OCI-LY3 (cell line): ENCODE measurements at regions not wholly inside any gene's neighbourhood (a gene's known extent, or its start where the extent isn't known, plus 50 kb on each side); places are given as distances from the start of the nearest gene placed in this dataset.

Source experiments
- H2AFZ ChIP-seq: fragments of 200-600, 300-600 bp; shearing (Covaris generic); 2 replicates; pipeline ENCODE4 v1.6.0; 2014; ENCODE audit warnings: antibody characterized with exemption, low read depth, low read length
- H3K27ac ChIP-seq: fragments of 200-600, 300-600 bp; sonication (generic); 2 replicates; pipeline ENCODE4 v1.5.1; 2014; ENCODE audit warnings: mild to moderate bottlenecking, low read length, moderate library complexity, mixed read lengths
- H3K27me3 ChIP-seq: fragments of 200-600, 300-600 bp; sonication (generic); 2 replicates; pipeline ENCODE4 v1.6.1; 2014; ENCODE audit warnings: low read depth, low read length, mixed read lengths
- H3K36me3 ChIP-seq: fragments of 200-600, 300-600 bp; sonication (generic); replicated peaks from 2 replicates; pipeline ENCODE3; 2014; ENCODE audit warnings: low read depth, low read length, mixed read lengths
- H3K4me1 ChIP-seq: fragments of 300-600, 200-600 bp; sonication (generic); 2 replicates; pipeline ENCODE4 v1.6.1; 2014; ENCODE audit warnings: low read length, mixed read lengths
- H3K4me2 ChIP-seq: fragments of 200-600, 300-600 bp; sonication (generic); 2 replicates; pipeline ENCODE4 v1.6.1; 2014; ENCODE audit warnings: low read length, mixed read lengths
- H3K4me3 ChIP-seq: fragments of 300-600, 200-600 bp; sonication (generic); 2 replicates; pipeline ENCODE4 v1.5.1; 2014; ENCODE audit warnings: antibody characterized with exemption, mild to moderate bottlenecking, low read length, moderate library complexity
- H3K79me2 ChIP-seq: fragments of 300-600, 200-600 bp; shearing (Covaris generic); 2 replicates; pipeline ENCODE4 v1.6.1; 2014; ENCODE audit warnings: mild to moderate bottlenecking, low read length, mixed read lengths
- H3K9ac ChIP-seq: fragments of 300-600, 200-600 bp; shearing (Covaris generic); 2 replicates; pipeline ENCODE4 v1.6.0; 2014; ENCODE audit warnings: mild to moderate bottlenecking, low read length, moderate library complexity
- H3K9me3 ChIP-seq: fragments of 200-600, 300-600 bp; shearing (Covaris generic); 2 replicates; pipeline ENCODE4 v1.6.1; 2014; ENCODE audit warnings: low read length, mixed read lengths; ENCODE audit not compliant: insufficient read depth
- H4K20me1 ChIP-seq: fragments of 200-600, 300-600 bp; sonication (generic); 2 replicates; pipeline ENCODE4 v1.6.1; 2016; ENCODE audit warnings: low read length, mixed read lengths; ENCODE audit not compliant: insufficient read depth
- EZH2phosphoT487 ChIP-seq: fragments of 200-600 bp; shearing (Covaris generic); IDR thresholded peaks from 2 replicates; pipeline ENCODE4 v1.6.1; 2018; ENCODE audit warnings: antibody characterized with exemption, mixed run types, low read depth
- TF ChIP-seq, protein P1 (sequence below): fragments of 200-600, 300-600 bp; sonication (generic); IDR thresholded peaks from 2 replicates; pipeline ENCODE4 v1.5.1; 2014; ENCODE audit warnings: antibody characterized with exemption, low read length, low read depth

DNA sequence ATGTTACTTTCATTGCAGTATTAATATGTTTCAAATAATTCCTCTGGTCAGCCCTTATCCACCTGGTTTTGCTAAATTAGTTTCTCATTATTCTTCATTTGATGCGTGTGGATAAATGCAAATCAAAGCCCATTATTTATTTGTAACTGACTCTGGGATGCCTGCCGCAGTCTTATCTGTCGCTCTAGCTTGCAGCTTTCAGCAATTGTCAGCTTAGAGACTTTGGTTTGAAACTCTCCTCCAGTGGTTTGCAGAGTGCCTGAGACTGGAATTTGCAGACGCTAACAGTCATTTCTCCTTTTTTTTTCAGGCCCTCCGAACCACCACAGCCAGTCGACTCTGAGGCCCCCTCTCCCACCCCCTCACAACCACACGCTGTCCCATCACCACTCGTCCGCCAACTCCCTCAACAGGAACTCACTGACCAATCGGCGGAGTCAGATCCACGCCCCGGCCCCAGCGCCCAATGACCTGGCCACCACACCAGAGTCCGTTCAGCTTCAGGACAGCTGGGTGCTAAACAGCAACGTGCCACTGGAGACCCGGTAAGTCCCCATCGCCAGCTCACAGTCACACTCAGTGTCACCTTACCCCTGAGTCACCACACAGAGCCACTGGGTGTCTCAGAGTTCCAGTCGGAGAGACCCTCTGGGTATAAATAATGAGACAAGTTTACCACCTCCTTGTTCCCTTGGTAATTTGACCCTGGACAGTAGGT lies 339.0 kb upstream of the WWC1 start:
- Histone ChIP-seq H3K4me1 (no peaks in the 10 kb centered on the region), H3K36me3 (no peaks in the 10 kb centered on the region), H3K4me2 (no peak overlapping the region), H3K79me2 (no peaks in the 10 kb centered on the region), H3K27me3 (peaks cover 32% of the 10 kb centered on the region), H3K27ac (no peak overlapping the region), H3K4me3 (no peak overlapping the region), H3K9ac (no peak overlapping the region), H4K20me1 (no peaks in the 10 kb centered on the region), H2AFZ (no peak overlapping the region), H3K9me3 (no peaks in the 10 kb centered on the region)
- no peak for TF ChIP-seq EZH2phosphoT487

GRCh38 chr5:167953151-167953798 lies 338.2 kb upstream of the WWC1 start:
- H3K27me3 ChIP-seq = peaks cover 26% of the 10 kb centered on the region
- no peak overlapping the region for H3K4me3 ChIP-seq

GRCh38 chr5:167961731-167962130 lies 329.7 kb upstream of the WWC1 start:
- no peak overlapping the region for H3K9ac ChIP-seq
- TF ChIP-seq, protein P1, sequence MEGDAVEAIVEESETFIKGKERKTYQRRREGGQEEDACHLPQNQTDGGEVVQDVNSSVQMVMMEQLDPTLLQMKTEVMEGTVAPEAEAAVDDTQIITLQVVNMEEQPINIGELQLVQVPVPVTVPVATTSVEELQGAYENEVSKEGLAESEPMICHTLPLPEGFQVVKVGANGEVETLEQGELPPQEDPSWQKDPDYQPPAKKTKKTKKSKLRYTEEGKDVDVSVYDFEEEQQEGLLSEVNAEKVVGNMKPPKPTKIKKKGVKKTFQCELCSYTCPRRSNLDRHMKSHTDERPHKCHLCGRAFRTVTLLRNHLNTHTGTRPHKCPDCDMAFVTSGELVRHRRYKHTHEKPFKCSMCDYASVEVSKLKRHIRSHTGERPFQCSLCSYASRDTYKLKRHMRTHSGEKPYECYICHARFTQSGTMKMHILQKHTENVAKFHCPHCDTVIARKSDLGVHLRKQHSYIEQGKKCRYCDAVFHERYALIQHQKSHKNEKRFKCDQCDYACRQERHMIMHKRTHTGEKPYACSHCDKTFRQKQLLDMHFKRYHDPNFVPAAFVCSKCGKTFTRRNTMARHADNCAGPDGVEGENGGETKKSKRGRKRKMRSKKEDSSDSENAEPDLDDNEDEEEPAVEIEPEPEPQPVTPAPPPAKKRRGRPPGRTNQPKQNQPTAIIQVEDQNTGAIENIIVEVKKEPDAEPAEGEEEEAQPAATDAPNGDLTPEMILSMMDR = no peak
- TF ChIP-seq EZH2phosphoT487 = no peak

More at GRCh38 chr5:167953151-167953798, 338.2 kb upstream of the WWC1 start:
- no peak overlapping the region for H2AFZ ChIP-seq
- H3K9ac ChIP-seq = no peak overlapping the region
- no peak overlapping the region for H3K4me2 ChIP-seq
- no peak for TF ChIP-seq EZH2phosphoT487
- TF ChIP-seq, protein P1 = no peak
- H4K20me1 ChIP-seq = no peaks in the 10 kb centered on the region
- H3K9me3 ChIP-seq = no peaks in the 10 kb centered on the region
- no peaks in the 10 kb centered on the region for H3K36me3 ChIP-seq
- H3K79me2 ChIP-seq = no peaks in the 10 kb centered on the region
- H3K27ac ChIP-seq = no peak overlapping the region
- H3K4me1 ChIP-seq = no peaks in the 10 kb centered on the region

GRCh38 chr5:167964529-167964928 lies 326.9 kb upstream of the WWC1 start:
- TF ChIP-seq, protein P1 = no peak
- TF ChIP-seq EZH2phosphoT487 = no peak
- Histone ChIP-seq H3K27ac (no peak overlapping the region), H3K9me3 (no peaks in the 10 kb centered on the region), H3K4me1 (no peaks in the 10 kb centered on the region), H3K79me2 (no peaks in the 10 kb centered on the region), H3K27me3 (peaks cover 21% of the 10 kb centered on the region), H3K9ac (no peak overlapping the region), H3K4me3 (no peak overlapping the region), H3K4me2 (no peak overlapping the region), H4K20me1 (no peaks in the 10 kb centered on the region), H2AFZ (no peak overlapping the region), H3K36me3 (no peaks in the 10 kb centered on the region)

More at GRCh38 chr5:167961731-167962130, 329.7 kb upstream of the WWC1 start:
- Histone ChIP-seq H3K4me2 (no peak overlapping the region), H3K27me3 (peaks cover 14% of the 10 kb centered on the region), H3K36me3 (no peaks in the 10 kb centered on the region), H3K79me2 (no peaks in the 10 kb centered on the region), H3K9me3 (no peaks in the 10 kb centered on the region), H4K20me1 (no peaks in the 10 kb centered on the region), H3K4me1 (no peaks in the 10 kb centered on the region), H3K27ac (no peak overlapping the region), H2AFZ (no peak overlapping the region), H3K4me3 (no peak overlapping the region)
